GM19025 (cell line): ENCODE measurements at regions not wholly inside any gene's neighbourhood (a gene's known extent, or its start where the extent isn't known, plus 50 kb on each side); places are given as distances from the start of the nearest gene placed in this dataset.
"Not testable (repeated sequence)": the region's sequence is repeated elsewhere in the genome, so short reads cannot be mapped to it uniquely, and the experiment has no call there.

Experiments used
- ATAC-seq: cut with Tn5 transposase; IDR thresholded peaks from one replicate; pipeline ENCODE4 v1.9.1; 2021; ENCODE audit warnings: mild to moderate bottlenecking, low read depth, moderate library complexity; ENCODE audit not compliant: unreplicated experiment

DNA sequence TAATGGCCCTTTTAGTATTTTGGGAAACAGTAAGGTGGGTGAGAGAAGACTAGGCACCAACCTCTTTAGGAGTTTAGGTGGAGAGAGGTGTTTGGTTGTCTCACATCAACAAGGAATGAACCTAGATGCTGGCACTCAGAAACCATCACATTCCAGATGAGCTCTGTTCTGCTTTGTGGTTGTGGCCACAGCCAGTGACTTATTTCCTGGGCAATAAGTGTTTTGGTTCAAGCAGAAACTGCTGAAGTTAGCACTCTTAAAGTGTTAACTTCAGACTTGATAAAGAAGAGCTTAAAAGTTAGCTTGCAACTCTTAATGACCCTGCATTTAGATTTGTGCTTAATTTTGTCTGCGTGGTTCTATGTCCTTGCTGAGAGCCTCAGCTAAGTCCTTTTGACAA, 929.2 kb downstream of the SLC4A3 start:
- ATAC-seq: no peak

DNA sequence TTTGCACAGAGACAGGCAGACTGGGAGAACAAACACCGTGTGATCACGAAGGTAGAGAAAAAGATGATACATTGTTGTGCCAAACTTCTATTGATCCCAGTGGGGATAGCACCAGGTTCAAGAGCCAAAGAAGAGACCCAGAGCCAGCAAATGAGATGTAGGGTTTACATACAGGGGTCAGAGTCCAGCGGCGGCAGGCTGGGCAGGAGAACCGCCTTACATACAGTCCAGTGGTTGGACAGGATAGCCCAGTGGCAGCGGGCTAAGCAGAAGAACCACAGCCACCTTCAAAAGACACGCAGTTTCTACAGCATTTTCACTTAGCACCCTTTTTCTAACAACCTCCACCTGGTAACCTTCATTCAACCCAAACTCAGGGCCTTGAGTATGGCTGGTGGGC, 932.8 kb downstream of the SLC4A3 start:
- no peak for ATAC-seq

DNA sequence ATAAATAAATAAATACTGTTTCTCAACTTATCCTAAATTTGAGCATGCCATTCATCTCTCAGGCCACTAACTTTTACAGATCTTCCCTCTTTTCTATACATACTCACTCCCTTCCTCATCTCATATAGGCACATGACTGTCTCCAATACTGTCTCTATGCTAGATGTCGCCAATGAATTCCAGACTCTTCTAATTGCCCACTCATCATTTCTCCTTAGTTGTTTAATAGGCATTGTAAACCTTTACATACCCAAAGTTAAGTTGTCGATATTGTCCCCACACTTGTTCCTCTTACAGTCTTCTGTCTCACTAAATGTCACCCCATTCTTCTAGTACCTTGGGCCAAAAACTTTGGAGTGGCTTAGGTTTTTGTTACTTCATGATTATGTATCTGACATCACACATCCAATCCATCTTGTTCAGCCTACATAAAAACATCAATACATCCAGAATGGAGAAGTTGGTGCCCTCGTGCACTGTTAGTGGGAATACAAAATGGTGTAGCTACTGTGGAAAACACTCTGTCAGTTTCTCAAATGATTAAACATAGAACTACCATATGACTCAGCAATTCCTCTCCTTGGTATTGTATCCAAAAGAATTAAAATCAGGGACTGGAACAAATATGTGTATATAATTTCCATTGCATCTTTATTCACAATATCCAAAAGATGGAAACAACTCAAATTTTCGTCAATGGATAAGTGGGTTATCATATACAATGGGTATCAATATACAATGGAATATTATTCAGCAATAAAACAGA, 935.1 kb downstream of the SLC4A3 start:
- no peak for ATAC-seq

DNA sequence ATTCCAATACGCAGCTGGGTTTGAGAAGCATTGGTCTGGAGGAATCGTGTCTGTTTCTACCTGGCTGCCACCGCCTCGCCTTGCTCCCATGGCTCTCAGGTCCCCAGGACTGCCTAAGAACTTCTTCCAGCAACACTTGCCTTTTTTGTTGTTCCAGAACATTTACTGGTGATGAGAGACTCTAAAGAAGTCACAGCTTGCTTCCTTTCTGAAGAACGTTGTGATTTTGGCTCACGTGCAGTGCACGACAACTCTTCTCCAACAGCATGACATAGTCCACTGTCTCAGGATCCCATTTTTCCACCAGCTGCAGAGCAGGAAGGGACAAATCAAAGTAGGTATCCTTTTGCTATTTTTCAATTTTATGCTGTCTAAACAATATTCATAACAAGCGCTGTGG, 940.9 kb downstream of the SLC4A3 start:
- no peak for ATAC-seq

DNA sequence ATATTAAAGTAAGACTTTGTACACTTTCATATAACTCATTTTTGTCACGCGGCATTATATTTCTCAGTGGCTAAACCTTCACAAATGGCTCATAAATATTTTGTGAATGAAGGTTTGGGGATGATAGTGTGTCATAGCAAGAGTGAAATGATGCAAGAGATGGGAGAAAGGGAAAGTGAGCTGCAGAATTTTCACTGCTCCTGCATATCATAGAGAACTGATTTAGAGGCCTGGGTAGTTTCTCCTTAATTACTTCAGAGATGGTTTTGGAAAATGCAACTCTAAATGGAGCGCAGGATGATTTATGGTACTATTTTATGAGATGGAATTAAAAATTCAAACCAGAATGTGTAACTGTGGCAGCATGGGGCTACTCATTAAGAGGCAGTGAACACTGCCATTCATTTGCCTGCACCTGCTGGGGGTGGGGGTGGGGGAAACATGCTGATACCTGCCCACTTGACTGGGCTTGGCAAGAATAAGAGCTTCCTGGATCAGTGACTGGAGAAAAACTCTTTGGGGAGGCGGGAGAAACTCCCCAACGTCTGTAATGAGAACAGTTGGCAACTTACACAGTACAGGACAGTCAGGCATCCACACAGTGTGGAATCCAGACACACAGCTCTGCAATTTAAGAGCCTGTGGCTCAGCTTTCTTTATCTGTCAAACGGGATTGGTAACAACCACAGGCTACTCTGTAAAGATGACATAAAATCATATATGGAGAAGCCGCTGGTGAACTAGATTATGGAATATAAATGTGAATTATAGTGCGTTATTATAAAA, 941.9 kb downstream of the SLC4A3 start:
- ATAC-seq: no peak

DNA sequence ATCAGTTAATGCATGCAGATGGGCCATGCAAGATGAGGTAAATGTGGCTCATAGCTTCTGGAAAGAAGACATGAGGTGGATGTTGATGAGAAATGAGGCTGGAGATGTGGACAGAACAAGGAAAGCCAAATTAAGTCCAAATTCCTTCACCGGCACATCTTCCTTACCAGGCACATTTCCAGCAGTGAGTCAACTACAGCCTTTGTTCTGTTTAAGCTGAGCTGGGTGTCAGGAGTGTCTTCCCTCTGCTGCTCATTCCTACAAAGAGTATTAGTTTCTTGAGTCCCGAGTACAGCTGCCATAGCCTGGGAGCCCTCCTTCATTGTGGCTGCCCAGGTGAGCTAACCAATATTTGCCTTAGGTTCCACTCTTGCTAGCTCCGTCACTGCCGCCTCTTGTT, 945.0 kb downstream of the SLC4A3 start:
- no peak for ATAC-seq

DNA sequence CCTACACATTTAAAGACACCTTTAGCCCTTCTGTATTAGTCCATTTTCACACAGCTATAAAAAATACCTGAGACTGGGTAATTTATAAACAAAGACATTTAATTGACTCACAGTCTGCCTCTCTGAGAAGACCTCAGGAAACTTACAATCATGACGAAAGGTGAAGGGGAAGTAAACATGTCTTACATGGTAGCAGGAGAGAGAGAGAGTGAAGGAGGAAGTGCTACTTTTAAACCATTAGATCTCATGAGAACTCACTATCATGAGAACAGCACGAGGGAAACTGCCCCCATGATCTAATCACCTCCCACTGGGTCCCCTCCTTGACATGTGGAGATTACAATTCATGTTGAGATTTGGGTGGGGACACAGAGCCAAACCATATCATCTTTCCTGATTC, 946.6 kb downstream of the SLC4A3 start:
- no peak for ATAC-seq

DNA sequence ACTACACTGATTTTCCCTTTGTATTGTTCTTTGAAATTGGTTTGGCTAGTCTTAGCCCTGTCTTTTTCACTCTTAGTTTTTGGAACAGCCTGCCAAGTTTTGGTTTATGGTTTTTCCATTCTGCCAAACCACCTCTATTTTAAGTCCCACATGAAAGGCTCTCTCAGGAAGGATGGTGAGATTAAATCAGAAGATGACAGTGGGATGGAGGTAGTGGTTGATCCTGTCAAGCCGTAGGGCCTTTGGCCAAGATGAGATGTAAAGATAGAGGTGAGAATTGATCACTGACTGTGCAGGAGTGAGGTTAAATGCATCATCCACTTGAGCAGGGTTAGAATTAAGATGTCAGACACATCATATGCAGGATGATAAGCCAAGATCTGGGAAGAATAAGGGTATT, 948.5 kb downstream of the SLC4A3 start:
- ATAC-seq: no peak

DNA sequence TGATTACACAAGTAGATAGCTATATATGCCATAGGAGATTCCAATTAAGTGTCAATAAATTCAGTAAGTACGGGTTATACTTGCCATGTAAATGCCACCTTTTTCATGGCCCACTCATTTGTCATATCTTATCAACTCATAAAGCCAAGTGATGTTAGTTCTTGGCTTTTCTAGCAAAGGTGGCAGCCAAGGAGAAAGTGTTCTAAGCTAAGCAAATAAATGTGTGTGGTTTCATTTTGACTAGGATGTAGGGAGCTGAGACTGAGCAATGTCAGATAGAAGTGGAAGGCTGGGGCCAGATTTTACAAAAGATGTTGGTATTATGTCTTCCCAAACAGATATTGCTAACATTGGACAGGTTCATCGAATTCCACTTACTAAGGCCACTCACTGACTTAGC, 952.0 kb downstream of the SLC4A3 start:
- no peak for ATAC-seq

DNA sequence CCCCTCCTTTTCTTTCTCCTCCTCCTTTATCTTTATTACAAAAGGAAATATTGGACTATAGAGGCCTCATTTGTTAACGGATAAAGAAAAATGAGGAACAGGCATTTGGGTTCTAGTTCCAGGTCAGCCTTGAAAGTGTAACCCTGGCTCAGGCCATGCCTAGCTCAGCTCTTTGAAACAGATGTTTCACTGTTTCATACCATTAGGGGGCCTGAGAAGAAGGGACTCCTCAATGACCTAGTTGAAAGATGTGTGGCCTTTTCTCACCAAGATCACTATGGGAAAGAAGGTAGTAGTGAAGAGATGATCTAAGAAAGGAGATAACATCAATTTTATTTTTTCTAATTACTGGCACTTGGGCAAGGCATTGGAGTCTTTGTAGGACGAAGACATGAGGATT, 952.7 kb downstream of the SLC4A3 start:
- no peak for ATAC-seq

DNA sequence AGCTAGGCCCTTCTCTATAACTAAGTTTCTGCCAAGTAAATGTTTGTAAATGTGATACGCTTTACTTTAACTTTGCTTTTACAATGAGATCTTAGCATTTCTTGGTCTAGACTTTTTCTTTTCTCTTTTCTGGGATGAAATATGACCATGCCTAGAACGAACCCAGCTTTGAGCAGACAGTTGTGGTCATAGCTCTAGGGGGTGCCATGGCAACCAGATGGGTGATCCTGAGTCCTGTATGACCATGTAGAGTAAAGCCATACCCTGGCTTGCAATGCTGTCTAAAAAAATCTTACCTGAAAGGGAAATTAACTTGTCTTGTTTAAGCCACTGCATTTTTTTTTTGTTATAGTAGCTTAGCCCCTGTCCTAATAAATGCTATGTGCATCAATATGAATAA, 956.3 kb downstream of the SLC4A3 start:
- ATAC-seq: no peak

DNA sequence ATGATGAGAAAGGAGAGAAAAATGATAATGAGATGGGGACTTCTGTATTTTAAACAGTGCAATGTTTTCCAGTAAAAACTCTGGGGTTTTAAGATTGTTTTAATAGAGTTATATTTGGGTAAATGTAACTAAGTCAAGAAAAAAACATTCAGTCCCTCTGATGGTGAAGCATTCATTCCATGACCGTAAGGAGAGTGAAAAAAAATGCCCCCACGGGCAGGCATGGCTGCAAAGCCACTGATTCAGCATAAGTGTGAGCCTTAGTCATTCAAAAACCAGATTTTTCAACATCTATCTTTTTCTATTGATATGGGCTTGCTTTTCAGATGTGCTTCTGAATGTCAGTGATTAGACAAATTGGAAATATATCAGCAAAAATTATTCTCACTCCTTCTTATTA, 957.8 kb downstream of the SLC4A3 start:
- ATAC-seq: no peak

DNA sequence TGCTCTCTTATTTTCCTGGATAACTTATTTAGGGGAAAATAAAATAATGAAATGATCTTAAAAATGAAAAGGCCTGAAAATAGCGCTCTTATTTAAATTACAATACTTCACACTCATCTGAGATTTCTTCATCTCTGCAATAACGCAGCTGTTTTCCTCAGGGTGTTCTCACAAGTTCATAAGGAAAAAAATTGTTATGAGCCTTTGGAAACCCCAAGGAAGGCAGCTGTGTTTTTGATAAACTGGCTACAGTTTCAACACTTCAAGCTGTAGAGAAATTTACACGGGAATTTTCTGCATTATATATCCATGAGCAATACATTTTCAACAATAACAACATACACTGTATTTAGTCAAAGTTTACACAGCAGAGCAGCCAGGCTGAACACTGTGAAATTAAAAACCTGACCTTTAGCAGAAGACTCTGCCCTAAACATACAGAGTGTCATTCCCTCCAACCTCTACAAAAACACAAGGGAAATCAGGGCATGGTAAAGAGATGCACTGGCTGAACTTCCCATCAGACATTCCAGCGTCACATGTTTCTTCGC, 959.6 kb downstream of the SLC4A3 start:
- ATAC-seq: no peak

DNA sequence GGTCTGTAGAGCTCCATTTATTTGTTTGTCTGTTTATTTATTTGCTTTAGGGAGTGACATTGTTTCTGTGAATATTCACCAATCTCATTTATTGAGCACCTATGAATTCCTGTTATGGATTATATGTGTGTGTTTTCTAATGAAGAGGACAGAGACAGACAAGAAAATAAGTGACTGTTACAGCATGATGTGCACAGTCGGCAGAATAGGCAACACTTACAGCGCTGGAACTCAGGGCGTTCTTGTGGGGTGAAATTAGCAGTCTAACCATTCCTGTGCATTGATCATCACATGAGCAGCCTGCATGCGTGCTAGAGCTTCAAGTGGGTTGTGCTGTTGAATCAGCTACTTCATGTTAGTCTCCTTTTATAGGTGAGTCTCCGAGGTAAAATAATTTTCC, 960.7 kb downstream of the SLC4A3 start:
- no peak for ATAC-seq

DNA sequence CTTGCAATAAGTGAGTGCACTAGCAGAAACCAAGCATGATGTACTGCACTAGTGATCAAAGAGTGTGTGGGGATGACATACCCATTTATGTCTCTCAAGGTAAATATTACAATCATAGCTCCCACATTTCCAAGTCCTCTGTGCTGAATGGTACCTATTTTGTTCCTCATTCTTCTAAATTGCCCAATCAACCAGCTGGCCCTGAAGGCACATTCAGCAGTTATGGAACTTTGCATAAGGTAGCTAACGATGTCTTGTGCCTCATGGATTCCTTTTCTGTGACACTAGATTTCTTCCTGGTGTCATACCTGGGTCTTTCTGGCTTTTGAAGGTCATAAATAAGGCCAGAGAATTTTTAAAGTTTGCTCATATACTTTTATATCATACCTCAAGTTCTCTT, 963.0 kb downstream of the SLC4A3 start:
- ATAC-seq: no peak

DNA sequence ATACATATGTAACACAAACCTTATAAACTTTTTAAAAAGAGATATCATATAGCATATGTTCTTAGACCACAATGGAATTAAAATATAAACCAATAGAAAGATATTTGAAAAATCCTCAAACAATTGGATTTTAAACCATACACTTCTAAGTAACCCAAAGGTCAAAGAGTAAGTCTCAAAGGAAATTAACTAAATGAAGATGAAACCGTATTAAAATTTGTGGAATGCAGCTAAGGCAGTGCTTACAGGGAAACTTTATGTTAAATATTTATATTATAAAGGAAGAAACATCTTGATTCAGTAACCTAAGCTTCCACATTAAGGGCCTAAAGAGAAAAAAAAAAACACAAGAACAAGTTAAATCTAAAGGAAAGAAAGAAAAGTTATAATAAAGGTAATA, 966.1 kb downstream of the SLC4A3 start:
- no peak for ATAC-seq

DNA sequence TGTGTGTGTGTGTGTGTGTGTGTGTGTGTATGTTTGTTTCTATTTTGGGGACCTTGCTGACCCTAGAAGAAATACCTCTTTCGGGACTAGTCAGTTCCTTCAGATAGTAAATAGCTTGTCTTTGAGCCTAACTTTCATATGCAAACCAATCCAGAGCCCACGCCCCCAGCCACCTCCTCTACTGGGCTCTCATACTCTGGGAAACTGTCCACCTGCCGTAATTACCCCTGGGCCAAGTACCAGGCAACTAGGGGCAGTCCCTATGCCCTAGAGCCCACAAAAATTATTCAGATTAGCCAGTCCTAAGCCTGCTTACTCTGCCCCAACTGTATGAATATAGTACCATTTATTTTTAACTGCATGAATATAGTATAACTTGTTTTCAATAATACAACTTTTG, 970.4 kb downstream of the EPHA4 start:
- ATAC-seq: no peak

DNA sequence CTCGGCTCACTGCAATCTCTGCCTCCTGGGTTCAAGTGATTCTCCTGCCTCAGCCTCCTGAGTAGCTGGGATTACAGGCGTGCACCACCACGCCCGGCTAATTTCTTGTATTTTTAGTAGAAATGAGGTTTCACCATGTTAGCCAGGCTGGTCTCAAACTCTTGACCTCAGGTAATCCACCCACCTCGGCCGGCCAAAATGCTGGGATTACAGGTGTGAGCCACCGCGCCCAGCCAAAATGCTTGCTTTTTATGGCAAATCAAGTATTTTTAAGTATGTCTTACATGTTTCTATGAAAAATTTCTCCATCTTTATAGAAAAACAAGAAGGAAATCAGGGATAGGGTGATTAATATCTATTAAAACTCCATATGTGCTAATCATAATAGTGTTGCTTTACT, 959.1 kb downstream of the EPHA4 start:
- not testable (repeated sequence) for ATAC-seq

DNA sequence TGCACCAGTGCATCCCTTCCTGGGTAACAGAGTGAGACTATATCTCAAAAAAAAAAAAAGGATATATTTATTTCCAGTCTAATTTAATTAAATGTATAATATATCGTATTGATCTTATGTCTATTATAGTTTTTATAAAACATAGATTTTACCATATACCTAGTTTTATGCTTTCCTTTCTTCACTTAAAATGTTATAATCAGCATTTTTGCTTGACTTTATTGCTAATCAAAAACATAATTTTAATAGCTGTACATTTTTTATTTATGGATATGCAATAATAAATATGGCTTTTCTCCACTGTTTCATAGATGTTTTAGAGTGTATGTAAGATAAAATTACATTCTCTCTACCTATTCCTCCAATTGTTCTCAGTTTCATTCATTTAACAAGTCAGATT, 958.0 kb downstream of the EPHA4 start:
- ATAC-seq: no peak

DNA sequence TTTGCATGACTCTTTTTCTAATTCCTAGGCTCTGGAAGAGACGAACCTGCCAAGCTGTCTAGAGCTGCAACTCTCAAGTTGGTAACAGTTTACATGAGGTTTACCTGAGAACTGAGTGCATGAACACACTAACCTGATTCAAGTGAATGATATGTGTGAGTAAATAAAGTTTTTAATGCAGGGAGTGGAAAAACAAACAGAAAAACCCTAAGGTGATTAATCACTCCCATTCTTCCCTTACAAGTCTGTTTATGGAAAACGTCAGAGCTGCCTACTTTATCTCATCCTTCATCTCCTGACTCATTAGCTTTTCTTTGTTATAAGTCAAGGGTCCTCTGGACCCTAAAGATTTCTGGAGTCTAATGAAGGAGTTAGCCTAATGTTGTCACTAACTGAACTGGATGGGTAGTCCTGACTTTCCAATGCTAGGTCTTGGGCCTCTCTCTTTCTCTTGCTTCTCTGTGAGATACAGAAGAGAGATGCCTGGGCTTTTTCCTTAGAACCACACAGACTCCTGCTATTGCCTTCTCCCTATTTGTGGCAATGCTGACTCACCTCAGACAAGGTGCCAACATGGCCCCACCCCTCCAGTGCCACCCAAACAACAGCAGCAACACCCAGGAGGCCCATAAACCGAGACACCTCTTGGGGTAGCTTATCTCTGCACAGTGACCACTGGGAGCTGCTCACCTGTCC, 952.4 kb downstream of the EPHA4 start:
- no peak for ATAC-seq

DNA sequence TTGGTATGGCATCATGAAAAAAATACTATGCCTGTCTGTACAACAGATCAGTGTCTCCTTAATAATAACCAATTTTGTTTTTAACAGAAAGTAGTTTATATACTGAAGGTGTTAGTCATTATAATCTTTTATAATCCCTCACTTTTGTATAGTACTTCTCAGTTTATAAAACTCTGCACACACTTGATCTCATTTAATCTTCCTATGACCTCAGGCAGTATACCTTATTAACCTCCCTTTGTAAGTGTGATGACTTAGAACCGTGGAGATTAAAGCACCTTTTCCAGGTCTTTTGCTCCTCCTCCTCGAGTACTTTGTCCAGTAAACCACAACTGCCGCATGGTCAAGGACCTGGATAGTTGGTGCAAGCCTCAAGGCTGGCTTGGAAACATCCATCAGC, 945.5 kb downstream of the EPHA4 start:
- no peak for ATAC-seq
